GM12878 (cell line): ENCODE measurements at regions not wholly inside any gene's neighbourhood (a gene's known extent, or its start where the extent isn't known, plus 50 kb on each side); places are given as distances from the start of the nearest gene placed in this dataset.

Experiments used
- CBFB ChIP-seq: IDR thresholded peaks from 2 replicates; pipeline ENCODE4 v1.6.1; 2016; ENCODE audit warnings: antibody characterized with exemption, low read depth
- HDGF ChIP-seq: fragments of 450-650 bp; IDR thresholded peaks from 2 replicates; pipeline ENCODE4 v1.6.1; 2016; ENCODE audit warnings: antibody characterized with exemption
- MEF2B ChIP-seq: fragments of 450-650 bp; IDR thresholded peaks from 2 replicates; pipeline ENCODE4 v1.6.1; 2018; ENCODE audit warnings: mild to moderate bottlenecking, moderate library complexity; ENCODE audit not compliant: partially characterized antibody, poor library complexity, severe bottlenecking
- MTA3 ChIP-seq: IDR thresholded peaks from 2 replicates; pipeline ENCODE4 v1.6.1; 2012; ENCODE audit warnings: low read length, inconsistent platforms, borderline replicate concordance
- NBN ChIP-seq: fragments of 450-650 bp; IDR thresholded peaks from 2 replicates; pipeline ENCODE4 v1.6.1; 2016
- PAX5 ChIP-seq: IDR thresholded peaks from 2 replicates; pipeline ENCODE4 v1.6.1; 2011; ENCODE audit warnings: low read depth, low read length, borderline replicate concordance
- SIN3A ChIP-seq: IDR thresholded peaks from 2 replicates; pipeline ENCODE4 v1.6.1; 2012; ENCODE audit warnings: low read depth, low read length, improper control_type of control experiment
- SRF ChIP-seq, 2 experiments: IDR thresholded peaks; 2 replicates each; pipeline ENCODE4 v1.6.1; 2011; ENCODE audit warnings: low read depth in 2 of 2, low read length in 2 of 2, mild to moderate bottlenecking in 1 of 2, moderate library complexity in 1 of 2
- STAT3 ChIP-seq: IDR thresholded peaks from 2 replicates; pipeline ENCODE4 v1.6.1; 2011; ENCODE audit warnings: low read depth, low read length, improper control_type of control experiment
- TAF1 ChIP-seq: IDR thresholded peaks from 2 replicates; pipeline ENCODE4 v1.6.1; 2011; ENCODE audit warnings: mild to moderate bottlenecking, low read depth, low read length, borderline replicate concordance
- TCF3 ChIP-seq: IDR thresholded peaks from 2 replicates; pipeline ENCODE4 v1.6.1; 2012; ENCODE audit warnings: low read depth, mild to moderate bottlenecking, low read length, borderline replicate concordance; ENCODE audit not compliant: insufficient read depth
- ZNF217 ChIP-seq: fragments of 450-650 bp; IDR thresholded peaks from 2 replicates; pipeline ENCODE4 v1.6.1; 2017; ENCODE audit warnings: antibody characterized with exemption, mild to moderate bottlenecking
- TF ChIP-seq, protein P1 (sequence below): fragments of 450-650 bp; IDR thresholded peaks from 2 replicates; pipeline ENCODE4 v1.6.1; 2017; ENCODE audit warnings: mild to moderate bottlenecking, low read depth, inconsistent platforms; ENCODE audit not compliant: poor library complexity, severe bottlenecking
- TF ChIP-seq, protein P2 (sequence below): IDR thresholded peaks from 2 replicates; pipeline ENCODE4 v1.6.1; 2012; ENCODE audit warnings: improper control_type of control experiment, low read depth, low read length; ENCODE audit not compliant: insufficient replicate concordance
- TF ChIP-seq, protein P3 (sequence below): fragments of 450-650 bp; IDR thresholded peaks from 2 replicates; pipeline ENCODE4 v1.6.1; 2017; ENCODE audit warnings: mild to moderate bottlenecking, moderate library complexity
- TF ChIP-seq, protein P4 (sequence below): fragments of 450-650 bp; IDR thresholded peaks from 2 replicates; pipeline ENCODE4 v1.6.1; 2016; ENCODE audit warnings: mild to moderate bottlenecking

DNA sequence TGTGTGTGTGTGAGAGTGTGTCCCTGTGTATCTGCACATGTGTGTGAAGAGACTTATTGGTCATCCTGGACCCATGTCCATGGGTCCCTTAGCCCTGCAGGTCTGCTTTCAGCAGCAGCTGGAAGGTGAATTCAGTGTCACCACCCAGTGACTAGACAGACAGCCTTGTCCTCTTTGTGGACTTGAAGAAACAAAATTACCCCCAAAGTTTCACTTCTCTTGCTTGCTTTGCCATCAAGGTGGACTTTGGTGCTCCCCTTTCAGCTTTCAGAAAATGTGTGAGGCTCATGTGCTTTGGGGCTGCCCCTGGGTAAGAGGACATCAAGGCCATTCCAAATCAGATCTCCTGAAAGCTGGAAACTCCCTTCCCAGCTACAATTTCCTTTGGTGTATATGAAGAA is 1063.8 kb downstream of the BCL11B start (continued):
- TF ChIP-seq, protein P1, sequence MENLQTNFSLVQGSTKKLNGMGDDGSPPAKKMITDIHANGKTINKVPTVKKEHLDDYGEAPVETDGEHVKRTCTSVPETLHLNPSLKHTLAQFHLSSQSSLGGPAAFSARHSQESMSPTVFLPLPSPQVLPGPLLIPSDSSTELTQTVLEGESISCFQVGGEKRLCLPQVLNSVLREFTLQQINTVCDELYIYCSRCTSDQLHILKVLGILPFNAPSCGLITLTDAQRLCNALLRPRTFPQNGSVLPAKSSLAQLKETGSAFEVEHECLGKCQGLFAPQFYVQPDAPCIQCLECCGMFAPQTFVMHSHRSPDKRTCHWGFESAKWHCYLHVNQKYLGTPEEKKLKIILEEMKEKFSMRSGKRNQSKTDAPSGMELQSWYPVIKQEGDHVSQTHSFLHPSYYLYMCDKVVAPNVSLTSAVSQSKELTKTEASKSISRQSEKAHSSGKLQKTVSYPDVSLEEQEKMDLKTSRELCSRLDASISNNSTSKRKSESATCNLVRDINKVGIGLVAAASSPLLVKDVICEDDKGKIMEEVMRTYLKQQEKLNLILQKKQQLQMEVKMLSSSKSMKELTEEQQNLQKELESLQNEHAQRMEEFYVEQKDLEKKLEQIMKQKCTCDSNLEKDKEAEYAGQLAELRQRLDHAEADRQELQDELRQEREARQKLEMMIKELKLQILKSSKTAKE: no peak
- TF ChIP-seq STAT3 (no peak), HDGF (no peak), TAF1 (no peak), NBN (0 out of 2 replicates have a peak, but pooled peaks have one; percentile 51), MEF2B (peak; percentile 55), SIN3A (no peak), SRF (IDR thresholded peaks at IDR 0.05; ENCODE audit: low read depth in 2 of 2, low read length in 2 of 2) (no peak), TCF3 (no peak), CBFB (no peak), ZNF217 (no peak), MTA3 (peak; percentile 30; the same call in 1 of the 2 replicates), PAX5 (no peak)
- TF ChIP-seq, protein P2, sequence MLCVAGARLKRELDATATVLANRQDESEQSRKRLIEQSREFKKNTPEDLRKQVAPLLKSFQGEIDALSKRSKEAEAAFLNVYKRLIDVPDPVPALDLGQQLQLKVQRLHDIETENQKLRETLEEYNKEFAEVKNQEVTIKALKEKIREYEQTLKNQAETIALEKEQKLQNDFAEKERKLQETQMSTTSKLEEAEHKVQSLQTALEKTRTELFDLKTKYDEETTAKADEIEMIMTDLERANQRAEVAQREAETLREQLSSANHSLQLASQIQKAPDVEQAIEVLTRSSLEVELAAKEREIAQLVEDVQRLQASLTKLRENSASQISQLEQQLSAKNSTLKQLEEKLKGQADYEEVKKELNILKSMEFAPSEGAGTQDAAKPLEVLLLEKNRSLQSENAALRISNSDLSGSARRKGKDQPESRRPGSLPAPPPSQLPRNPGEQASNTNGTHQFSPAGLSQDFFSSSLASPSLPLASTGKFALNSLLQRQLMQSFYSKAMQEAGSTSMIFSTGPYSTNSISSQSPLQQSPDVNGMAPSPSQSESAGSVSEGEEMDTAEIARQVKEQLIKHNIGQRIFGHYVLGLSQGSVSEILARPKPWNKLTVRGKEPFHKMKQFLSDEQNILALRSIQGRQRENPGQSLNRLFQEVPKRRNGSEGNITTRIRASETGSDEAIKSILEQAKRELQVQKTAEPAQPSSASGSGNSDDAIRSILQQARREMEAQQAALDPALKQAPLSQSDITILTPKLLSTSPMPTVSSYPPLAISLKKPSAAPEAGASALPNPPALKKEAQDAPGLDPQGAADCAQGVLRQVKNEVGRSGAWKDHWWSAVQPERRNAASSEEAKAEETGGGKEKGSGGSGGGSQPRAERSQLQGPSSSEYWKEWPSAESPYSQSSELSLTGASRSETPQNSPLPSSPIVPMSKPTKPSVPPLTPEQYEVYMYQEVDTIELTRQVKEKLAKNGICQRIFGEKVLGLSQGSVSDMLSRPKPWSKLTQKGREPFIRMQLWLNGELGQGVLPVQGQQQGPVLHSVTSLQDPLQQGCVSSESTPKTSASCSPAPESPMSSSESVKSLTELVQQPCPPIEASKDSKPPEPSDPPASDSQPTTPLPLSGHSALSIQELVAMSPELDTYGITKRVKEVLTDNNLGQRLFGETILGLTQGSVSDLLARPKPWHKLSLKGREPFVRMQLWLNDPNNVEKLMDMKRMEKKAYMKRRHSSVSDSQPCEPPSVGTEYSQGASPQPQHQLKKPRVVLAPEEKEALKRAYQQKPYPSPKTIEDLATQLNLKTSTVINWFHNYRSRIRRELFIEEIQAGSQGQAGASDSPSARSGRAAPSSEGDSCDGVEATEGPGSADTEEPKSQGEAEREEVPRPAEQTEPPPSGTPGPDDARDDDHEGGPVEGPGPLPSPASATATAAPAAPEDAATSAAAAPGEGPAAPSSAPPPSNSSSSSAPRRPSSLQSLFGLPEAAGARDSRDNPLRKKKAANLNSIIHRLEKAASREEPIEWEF: no peak
- TF ChIP-seq, protein P3, sequence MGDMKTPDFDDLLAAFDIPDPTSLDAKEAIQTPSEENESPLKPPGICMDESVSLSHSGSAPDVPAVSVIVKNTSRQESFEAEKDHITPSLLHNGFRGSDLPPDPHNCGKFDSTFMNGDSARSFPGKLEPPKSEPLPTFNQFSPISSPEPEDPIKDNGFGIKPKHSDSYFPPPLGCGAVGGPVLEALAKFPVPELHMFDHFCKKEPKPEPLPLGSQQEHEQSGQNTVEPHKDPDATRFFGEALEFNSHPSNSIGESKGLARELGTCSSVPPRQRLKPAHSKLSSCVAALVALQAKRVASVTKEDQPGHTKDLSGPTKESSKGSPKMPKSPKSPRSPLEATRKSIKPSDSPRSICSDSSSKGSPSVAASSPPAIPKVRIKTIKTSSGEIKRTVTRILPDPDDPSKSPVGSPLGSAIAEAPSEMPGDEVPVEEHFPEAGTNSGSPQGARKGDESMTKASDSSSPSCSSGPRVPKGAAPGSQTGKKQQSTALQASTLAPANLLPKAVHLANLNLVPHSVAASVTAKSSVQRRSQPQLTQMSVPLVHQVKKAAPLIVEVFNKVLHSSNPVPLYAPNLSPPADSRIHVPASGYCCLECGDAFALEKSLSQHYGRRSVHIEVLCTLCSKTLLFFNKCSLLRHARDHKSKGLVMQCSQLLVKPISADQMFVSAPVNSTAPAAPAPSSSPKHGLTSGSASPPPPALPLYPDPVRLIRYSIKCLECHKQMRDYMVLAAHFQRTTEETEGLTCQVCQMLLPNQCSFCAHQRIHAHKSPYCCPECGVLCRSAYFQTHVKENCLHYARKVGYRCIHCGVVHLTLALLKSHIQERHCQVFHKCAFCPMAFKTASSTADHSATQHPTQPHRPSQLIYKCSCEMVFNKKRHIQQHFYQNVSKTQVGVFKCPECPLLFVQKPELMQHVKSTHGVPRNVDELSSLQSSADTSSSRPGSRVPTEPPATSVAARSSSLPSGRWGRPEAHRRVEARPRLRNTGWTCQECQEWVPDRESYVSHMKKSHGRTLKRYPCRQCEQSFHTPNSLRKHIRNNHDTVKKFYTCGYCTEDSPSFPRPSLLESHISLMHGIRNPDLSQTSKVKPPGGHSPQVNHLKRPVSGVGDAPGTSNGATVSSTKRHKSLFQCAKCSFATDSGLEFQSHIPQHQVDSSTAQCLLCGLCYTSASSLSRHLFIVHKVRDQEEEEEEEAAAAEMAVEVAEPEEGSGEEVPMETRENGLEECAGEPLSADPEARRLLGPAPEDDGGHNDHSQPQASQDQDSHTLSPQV: no peak
- TF ChIP-seq, protein P4, sequence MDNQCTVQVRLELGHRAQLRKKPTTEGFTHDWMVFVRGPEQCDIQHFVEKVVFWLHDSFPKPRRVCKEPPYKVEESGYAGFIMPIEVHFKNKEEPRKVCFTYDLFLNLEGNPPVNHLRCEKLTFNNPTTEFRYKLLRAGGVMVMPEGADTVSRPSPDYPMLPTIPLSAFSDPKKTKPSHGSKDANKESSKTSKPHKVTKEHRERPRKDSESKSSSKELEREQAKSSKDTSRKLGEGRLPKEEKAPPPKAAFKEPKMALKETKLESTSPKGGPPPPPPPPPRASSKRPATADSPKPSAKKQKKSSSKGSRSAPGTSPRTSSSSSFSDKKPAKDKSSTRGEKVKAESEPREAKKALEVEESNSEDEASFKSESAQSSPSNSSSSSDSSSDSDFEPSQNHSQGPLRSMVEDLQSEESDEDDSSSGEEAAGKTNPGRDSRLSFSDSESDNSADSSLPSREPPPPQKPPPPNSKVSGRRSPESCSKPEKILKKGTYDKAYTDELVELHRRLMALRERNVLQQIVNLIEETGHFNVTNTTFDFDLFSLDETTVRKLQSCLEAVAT: no peak
